8988T (cell line): ENCODE measurements at regions not wholly inside any gene's neighbourhood (a gene's known extent, or its start where the extent isn't known, plus 50 kb on each side); places are given as distances from the start of the nearest gene placed in this dataset.

ENCODE experiments used
- DNase-seq: peaks from one replicate; pipeline ENCODE4 v3.0.0; 2011

DNA sequence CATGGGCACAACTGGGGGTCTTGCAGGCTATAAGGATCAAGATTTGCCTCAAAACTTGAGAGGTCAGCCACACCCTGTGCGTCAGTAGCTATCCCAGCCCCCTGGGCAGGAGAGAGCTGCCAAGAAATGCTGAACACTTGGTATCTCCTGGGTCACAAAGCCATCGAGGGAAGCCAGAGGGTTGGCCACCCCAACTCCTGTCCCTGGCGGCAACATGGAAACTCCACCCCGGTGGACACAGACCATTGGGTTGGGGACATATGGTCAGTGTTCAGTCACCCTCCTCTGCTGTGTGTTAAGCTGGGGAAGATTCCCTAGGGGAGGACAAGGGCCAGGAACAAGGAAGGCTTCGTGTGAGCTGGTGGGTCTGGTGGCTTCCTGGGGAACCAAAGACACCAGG, 140.6 kb downstream of the C5orf15 start:
- no peak for DNase-seq

DNA sequence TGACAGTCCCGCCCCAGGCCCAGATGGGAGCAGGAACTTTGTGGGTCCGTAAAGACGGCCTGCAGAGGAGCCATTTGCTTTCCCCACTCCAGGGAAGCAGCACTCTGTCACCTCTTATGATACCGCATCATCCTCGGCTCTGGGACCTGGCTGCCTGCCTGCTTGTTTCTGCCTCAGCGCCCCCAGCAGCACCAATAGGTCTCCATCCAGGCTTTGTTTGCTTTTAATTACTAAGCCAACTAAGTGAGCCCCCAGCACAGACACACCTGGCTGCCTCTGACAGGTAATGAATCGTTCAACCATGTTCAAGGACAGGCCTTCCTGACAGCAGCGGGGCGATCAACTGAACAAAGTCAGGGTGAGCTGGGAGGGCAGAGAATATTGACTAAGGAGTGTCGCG, 141.4 kb downstream of the C5orf15 start:
- DNase-seq: no peak

DNA sequence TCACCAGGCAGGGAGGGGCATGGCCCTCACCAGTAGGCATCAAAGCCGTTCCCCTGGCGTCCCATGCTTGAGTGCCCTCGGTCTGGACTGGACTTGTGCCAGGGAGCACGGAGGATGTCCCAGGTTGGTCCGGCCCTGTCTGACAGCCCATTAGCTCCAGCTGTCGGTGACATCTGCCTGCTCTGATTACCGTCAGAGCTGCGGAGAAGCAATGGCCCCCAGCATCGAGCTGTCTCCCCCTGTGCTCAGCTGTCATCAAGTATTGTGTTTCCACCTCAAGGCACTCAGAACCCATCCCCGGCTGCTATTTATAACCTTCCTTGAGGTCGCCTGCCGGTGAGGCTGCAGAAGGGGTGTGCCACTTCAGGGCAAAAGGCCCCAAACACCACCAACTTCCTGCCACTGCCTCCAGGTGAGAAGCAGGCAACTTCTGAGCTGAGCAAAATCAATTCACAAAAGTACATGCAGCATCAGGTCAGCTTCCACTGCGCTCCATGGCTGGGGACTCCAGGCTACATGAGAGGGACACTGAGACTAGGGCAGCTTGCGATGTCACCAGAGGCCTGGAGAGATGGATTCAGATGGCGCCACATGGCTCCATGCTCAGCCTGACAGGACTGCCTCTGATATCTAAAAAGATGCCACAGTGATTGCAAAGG, 142.7 kb downstream of the C5orf15 start:
- no peak for DNase-seq

DNA sequence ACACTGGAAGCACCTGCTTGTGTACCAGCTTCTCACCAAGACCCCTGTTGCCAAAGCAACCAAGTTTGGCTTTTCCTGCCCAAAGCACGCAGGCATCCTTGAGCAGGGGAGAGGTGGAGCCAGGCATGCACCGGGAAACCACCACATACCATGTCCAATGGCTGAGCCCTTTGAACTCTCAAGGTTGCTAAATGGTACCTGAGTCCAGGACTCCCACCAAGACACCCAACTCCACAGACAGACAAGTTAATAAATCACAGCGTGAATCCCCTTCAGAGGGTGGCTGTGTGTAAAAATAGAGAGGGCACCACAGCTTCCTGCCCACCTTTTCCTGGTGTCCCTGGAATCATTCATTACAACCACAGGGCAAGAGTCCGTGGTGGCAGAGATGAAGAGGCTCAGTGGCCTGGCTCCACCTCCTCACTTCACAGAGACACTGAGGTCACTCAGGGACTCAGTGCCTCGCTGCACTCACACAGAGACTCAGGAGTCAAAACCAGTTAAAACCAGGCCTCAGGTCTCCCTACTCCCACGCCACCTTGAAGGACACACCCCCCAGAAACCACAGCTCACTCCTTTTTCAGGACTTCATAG, 143.7 kb downstream of the C5orf15 start:
- DNase-seq: no peak

DNA sequence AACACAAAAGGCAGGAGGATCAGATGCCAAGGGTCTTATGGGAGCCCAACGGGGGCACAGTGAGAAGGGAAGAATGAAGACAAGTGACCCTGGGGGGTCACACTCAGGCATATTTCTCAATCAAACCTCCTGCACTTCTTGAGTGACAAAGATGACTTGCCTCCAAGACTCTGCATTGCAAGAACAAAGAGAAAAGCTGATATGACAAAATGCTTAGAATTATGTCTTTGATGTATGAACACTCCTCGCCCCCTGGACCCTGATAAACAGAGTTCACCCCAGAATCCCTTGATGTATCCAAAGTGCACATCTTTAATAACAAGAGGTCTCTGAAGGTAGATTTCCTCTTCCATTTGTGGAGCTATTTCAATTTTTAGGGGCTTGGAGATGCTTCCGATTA, 146.5 kb downstream of the C5orf15 start:
- no peak for DNase-seq

DNA sequence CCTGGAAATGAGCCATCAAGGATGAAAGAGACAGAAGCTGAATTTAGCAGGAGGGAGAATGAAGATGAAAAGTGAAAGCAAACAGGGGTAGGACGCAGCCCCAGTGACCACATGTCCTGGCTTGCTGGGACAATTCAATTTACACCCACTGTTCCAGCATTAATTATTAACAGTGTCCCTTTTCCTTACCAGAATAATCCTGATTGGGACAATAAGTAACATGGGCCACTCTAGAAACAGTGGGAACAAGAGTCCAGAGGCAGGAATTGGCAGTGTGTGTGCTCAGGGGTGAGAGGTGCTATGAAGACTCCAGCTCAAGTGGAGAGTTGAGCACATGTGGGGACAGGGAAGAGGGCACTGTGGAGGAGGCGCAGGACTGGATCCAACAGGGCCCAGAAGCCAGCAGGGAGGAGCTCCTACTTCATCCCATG, 147.1 kb downstream of the C5orf15 start:
- DNase-seq: no peak

DNA sequence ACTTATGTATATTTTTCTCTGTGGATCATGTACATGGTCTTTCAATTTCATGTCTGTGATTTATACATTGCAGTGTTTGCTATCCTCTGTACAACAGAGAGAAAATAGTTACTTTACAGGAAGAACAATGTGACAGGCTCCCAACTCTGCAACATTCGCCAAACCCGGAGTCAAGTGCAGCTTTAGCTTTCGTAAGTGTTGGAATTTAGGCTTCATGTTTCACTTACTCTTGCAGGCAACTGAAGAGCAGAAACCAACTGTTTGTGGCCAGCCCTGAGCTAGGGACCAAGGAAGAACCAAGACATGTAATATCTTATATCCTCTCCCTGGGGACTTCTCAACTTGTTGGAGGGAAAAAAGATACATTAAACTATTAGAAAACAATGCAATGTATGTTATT, 147.9 kb downstream of the C5orf15 start:
- DNase-seq: no peak

DNA sequence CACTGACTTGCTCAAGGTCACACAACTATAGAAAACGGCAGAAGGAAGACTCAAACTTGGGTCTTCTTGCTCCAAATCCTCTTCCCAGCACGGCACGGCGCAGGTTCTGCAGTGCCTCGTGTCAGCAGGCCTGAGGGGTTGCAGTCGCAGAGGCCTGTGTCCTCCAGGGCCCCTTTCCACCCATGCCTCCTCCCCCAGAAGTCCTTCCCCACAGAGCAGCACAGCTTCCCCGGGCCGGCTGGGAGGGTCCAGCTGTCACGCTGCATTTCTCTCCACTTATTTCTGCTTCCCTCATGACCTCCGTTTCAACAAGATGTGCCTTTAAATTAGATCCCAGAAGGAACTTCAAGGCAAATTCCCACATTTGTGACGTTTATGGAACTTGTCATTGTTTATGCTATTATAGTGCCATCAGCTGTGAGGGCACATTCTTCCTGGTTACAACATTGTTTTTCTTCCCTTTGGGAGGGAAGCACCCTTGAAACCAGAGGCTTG, 148.4 kb downstream of the C5orf15 start:
- DNase-seq: no peak

DNA sequence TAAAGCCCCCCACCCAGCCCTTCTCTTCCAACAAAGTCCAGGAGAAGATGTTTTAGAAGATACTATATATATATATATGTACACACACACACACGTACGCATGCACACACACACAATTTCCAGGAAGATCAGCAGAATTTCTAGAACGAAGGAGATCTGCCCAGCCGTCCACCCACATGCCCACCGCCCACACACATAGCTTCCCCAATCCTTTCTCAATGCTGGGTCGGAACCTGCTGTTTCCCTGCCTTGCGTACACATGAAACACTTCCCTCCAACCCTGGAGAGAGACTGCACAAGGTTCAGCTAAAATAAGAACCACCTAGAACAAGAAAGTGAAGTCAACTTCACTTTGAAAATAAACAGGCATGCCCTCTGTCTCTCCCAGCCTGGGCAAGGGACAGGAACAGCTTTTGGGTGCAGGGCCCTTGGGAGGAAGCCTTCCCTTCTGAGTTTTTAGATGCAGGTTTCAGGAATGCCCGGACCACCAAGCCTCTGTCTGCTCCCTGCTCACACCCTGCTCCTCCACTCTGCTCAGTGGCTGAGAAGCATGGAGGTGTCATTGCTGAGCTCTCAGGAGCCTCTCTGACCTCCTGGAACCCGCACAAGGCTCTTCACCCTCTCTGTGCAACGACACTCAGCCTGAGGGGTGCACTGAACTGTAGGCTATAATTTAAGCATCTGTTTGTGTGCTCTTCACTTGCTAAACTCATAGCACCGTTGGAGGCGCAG, 149.4 kb downstream of the C5orf15 start:
- no peak for DNase-seq

DNA sequence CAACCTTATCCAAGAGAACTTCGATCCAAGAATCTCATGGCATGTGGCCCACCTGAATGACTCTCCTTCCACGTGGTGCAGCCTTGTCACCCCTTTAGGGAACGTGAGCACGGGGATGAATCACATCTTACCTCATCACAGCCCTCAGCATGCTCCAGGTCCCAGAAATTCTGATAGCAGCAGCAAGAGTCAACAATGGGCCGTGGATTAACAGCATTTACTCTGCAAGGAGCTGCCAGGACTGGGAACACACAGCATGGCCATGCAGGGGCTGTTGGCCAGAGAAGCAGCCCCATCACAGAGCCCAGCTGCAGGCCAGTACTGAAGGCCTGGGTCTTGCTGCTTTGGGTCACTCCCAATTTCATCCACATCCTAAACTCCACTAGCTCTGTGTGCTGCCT, 150.4 kb downstream of the C5orf15 start:
- DNase-seq: no peak

DNA sequence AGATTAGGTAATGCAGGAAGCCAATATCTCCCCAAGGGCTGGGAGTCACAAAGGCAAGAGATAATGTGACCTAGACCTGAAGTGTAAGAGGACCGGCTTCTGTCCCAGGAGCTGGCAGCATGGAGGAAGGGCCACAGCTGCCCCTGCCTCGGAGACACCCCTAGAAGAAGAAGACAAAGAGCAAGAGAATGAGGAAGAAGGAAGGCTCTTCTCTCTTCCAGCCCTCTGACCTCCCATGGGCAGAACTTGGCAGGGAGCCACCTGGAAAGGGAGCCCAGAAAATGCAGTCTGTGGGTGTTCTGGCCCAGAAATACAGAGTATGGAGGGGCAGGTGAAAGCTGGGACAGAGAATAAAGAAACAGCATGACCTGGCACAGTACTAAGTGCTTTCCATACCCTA, 151.0 kb downstream of the C5orf15 start:
- DNase-seq: no peak

DNA sequence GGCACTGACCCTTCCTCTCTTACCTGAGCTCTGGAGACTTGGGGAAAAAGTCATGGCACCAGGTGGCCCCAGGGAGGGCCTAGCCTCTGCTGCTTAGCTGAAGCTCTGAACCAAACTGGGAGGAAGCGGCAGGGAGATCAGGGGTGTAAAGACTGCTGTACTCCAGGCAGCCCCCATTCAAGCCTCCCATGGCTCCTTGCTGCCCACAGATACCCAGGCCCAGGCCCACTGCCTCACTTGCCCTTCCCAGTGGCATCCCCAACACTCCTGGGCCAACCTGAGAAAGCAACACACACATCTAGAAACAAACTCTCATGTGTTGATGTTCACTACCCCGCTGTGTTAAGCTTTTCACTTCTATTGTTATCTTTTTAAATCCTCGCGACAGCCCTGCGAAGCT, 151.6 kb downstream of the C5orf15 start:
- DNase-seq: no peak

DNA sequence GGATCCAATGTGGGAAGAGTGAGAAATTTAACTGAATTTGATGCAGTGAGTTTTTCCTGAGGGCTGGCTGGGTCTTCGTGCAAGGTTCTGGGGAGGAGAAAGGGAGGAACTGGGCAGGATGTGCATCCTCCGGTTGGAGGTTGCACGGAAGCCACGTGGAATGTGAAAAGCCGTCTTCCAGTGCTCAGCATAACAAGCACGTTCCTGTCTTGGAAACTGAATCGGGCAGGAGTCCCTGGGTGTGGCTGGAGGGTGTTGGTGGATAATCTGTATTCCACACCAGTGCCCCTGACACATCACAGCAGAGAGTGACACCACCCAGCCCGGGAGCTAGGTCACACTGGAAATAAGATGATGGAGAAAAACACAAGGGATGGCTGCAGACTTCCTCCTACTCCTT, 154.3 kb downstream of the C5orf15 start:
- DNase-seq: no peak

DNA sequence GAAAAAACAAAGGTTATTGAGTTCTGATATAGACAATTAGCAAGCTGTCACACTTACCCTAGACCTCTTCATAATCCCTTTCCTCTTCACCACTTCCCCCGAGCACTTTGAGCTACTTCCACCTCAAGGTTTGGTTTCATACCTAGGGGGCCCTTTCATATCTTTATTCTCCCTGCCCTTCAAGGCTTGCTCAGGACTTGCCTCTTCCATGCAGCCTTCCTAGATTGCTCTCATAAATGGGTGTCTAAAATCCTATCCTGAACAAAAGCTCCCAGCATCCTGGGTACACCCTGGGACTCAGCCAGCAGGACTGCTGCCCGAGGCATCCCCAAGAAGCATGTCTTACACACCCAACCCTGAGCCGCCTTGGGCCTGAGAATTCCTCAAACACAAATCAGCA, 157.3 kb downstream of the C5orf15 start:
- no peak for DNase-seq

DNA sequence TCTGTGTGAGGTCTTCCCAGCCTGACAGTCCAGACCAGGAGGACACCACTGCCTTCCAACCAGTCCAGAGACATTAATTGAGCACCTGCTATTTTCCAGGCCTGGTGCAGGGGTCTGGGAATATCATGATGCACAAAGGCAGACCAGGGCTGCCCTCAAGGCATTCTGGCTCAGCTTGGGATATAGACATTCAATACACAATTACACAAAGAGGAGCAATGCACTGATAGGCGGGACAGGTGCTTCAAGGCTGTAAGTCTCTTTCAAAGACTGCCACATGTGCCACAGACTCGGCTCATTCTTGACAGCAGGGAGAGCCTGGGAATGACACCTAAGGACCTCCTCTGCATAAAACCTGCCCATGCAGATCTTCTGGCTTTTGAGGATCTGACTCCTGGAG, 158.6 kb downstream of the C5orf15 start:
- DNase-seq: no peak

DNA sequence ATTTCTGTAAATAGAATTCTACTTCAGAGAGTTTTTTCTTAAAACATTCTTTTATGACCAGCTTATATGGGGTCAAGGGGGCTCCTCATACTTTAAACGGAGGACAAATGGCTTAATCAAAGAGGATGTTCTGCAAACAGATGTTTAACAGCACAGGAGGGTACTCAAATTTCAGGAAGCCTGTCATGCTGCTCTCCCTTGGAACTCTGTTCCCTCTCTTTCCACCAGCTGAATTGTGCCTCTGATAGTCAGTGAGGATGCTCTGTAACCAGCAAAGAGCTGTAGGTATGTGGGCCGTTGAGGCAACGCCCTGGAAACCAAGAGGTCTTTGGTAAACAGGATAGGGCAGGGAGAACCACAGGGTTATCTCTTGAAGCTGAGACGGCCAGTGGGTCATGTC, 161.1 kb downstream of the C5orf15 start:
- no peak for DNase-seq

DNA sequence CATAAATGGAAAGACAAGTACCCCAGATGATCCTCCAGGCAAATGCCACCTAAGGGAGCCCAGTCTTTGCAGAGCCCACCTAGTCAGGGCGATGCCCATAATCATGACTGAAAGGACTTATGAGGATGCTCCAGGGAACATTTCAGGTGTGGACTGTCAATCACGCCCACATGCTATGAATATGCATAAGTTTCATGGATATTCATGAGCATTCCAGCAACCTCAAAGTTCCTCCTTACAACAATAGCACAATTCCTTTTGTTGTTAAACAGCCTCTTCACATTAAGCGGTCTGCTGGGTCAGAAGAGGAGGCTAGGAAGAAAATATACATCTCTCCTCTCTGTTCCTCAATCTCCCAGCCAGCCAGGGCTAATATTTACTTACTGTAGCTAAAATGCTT, 161.6 kb downstream of the C5orf15 start:
- DNase-seq: no peak

DNA sequence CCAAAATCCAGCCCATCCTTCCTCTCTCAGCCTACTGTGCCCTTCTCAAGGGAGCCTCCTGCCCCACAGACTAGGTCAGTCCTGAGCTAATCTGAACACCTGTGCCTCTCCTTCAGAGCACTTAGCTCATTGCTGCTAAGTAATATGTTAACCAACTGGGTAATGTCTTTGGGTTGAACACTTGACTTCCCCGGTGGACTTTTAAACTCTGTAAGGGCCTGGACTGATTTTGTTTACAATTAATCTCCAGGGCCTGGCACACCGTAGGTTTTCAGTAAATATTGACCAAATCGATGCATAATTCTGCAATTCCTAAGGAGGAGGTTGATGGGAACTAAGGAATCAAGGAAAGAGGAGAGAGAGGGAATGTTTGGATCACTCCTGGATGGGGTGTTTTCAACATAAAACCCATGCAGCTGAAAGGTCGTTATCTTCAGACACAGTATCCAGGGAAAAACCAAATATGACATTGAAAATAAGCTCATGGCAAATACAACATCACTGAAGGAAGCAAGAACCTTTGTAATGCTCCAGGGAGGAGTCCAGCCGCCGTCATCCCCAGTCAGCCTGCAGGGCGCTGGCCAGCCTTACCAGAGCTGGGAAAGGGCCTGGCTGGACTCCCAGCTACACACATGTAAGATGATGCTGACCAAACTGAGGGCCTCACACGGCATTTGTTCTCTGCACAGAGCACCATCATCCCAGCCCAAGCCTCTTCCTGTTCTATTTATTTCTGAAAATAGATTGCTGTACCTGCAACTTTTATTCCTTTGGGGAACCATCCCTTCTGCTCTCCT, 166.3 kb downstream of the C5orf15 start:
- no peak for DNase-seq

DNA sequence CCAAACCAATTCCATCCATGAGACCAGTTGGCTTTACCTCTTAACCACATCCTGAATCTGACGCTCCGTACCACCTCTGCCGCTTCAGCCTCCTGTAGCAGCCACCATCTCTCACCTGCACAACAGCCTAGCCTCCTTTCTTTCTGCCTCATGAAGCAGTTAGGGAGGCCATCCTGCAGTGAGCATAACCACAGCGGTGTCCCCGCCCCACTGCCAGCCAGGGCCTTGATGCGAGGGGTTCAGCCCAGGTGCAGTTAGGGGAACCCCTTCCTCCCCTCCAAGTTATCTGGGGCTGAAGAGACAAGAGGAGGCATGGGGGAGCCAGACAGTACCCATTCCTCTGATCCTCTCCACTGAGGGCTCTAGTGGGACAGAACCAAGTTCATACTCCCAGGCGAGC, 167.0 kb downstream of the C5orf15 start:
- no peak for DNase-seq

DNA sequence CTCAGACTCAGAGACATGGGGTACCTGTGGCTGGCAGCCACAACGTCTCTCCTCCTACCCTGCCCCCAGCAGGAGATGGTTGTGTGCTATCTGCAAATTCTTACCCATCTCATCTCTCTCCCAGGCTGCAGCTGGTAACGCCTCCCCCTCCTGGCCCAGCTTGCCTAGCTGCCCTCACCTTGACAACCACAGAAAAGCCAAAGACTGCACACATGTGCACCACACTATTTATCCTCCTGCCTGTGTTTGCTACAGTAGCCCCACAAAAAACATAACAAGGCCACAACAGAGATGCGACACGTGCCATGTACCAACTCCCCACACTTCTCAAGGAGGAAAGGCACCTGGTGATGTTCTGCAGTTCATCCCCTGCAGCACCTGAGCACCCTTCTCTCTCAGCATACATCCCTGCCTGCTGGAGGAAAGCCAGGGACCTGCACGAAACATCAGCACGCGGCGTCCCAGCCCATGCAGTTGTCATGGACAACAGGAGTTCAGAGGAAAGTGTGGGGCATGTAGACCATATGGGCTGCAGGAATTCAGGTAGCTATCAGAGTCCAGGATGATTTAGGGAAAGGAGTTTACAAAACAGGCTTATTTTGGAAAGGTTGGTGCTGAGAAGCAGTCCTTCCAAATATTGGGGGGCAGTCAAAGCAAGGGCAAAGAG, 168.7 kb downstream of the C5orf15 start:
- DNase-seq: no peak

DNA sequence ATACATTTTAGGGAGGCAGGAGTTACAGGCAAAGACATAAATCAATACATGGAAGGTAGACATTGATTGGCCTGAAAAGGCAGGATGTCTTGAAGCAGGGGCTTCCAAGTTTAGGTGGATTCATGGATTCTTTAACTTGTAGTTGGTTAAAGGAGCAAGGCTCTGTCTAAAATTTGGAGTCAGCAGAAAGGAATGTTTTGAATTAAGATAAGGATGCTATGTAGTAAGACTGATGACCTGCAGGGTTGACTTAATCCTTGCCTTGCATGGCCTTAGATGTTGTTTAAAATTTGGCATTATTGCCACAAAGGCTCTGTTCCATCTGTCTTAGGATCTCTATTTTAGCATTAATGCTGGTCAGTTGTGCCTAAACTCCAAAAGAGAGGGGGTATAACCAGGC, 171.3 kb downstream of the C5orf15 start:
- no peak for DNase-seq

DNA sequence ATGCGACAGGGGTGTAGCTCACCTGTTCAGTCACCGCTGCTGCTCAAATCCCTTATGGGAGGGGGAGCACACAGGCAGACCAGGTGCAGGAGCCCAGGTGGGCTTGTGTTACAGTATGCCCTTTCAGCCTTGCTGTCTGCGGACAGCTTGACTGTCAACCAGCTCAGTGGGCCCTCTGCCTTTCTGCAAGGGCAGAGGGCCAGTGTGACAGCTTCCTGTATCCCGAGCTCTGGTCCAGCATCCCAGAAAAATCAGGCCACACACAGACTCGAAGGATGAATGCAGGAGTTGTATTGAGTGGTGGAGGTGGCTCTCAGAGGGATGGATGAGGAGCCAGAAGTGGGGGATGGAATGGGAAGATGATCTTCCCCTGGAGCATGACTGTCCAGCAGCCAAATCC, 172.2 kb downstream of the C5orf15 start:
- no peak for DNase-seq
